Keratinocyte (primary cell): ENCODE measurements at regions not wholly inside any gene's neighbourhood (a gene's known extent, or its start where the extent isn't known, plus 50 kb on each side); places are given as distances from the start of the nearest gene placed in this dataset.

Experiments
- DNase-seq: peaks from one replicate; pipeline ENCODE4 v3.0.0-alpha.2; 2011; ENCODE audit warnings: low read depth, missing footprints, low spot score
- FAIRE-seq: peaks from 2 replicates; lab custom pipeline; 2011; peaks lifted over from hg19 to GRCh38; lab: Jason Lieb, UNC
- H2AFZ ChIP-seq: 2 replicates; pipeline ENCODE4 v1.6.0; 2012; ENCODE audit warnings: low read length, control low read depth, inconsistent platforms; ENCODE audit not compliant: control insufficient read depth
- H3K27ac ChIP-seq: 2 replicates; pipeline ENCODE4 v1.5.1; 2011; ENCODE audit warnings: low read length; ENCODE audit not compliant: control insufficient read depth, insufficient read depth
- H3K27me3 ChIP-seq: 3 replicates; pipeline ENCODE4 v1.6.0; 2011; ENCODE audit warnings: low read length; ENCODE audit not compliant: control insufficient read depth, insufficient read depth; ENCODE audit errors: extremely low read depth
- H3K36me3 ChIP-seq, 2 experiments: 2 replicates in 1 of 2; 3 replicates in 1 of 2; pipeline ENCODE4 v1.5.1; 2011; ENCODE audit warnings: low read length in 2 of 2, mild to moderate bottlenecking in 1 of 2; ENCODE audit not compliant: control insufficient read depth in 2 of 2, insufficient read depth in 2 of 2; ENCODE audit errors: extremely low read depth in 1 of 2
- H3K4me1 ChIP-seq: 3 replicates; pipeline ENCODE4 v1.5.1; 2011; ENCODE audit warnings: low read length; ENCODE audit not compliant: control insufficient read depth, insufficient read depth; ENCODE audit errors: extremely low read depth
- H3K4me2 ChIP-seq: 3 replicates; pipeline ENCODE4 v1.6.0; 2011; ENCODE audit warnings: low read depth, low read length; ENCODE audit not compliant: control insufficient read depth, insufficient read depth; ENCODE audit errors: extremely low read depth
- H3K4me3 ChIP-seq, 3 experiments: fragments of 200-600 bp in 1 of 3; sonication (generic) in 1 of 3; 2 replicates in 2 of 3; 3 replicates in 1 of 3; pipeline ENCODE4 v1.5.1; 2011 to 2016; ENCODE audit warnings: low read length in 3 of 3, mild to moderate bottlenecking in 3 of 3, control low read depth in 2 of 3, inconsistent platforms in 1 of 3, low read depth in 1 of 3, mixed read lengths in 1 of 3, mixed run types in 1 of 3, moderate library complexity in 1 of 3; ENCODE audit not compliant: control insufficient read depth in 2 of 3, insufficient read depth in 2 of 3; ENCODE audit errors: extremely low read depth in 1 of 3
- H3K79me2 ChIP-seq: 2 replicates; pipeline ENCODE4 v1.6.0; 2012; ENCODE audit warnings: low read length; ENCODE audit not compliant: control insufficient read depth, insufficient read depth
- H3K9ac ChIP-seq: 3 replicates; pipeline ENCODE4 v1.6.0; 2011; ENCODE audit warnings: low read length; ENCODE audit not compliant: control insufficient read depth, insufficient read depth; ENCODE audit errors: extremely low read depth
- H3K9me1 ChIP-seq: 3 replicates; pipeline ENCODE4 v1.6.0; 2011; ENCODE audit warnings: low read length; ENCODE audit not compliant: control insufficient read depth, insufficient read depth; ENCODE audit errors: extremely low read depth
- H3K9me3 ChIP-seq: 2 replicates; pipeline ENCODE4 v1.5.1; 2012; ENCODE audit warnings: low read depth, low read length; ENCODE audit not compliant: control insufficient read depth
- H4K20me1 ChIP-seq: 3 replicates; pipeline ENCODE4 v1.6.0; 2011; ENCODE audit warnings: low read length; ENCODE audit not compliant: control insufficient read depth, insufficient read depth; ENCODE audit errors: extremely low read depth
- EZH2 ChIP-seq: IDR thresholded peaks from one replicate; pipeline ENCODE4 v1.6.1; 2012; ENCODE audit warnings: inconsistent platforms, mild to moderate bottlenecking, low read length, moderate library complexity
- dilution Hi-C: fragments of 300-500 bp; cut with MboI; formaldehyde crosslinking; loops from one replicate; pipeline ENCODE4 v1.7.0; 2020; ENCODE audit warnings: low sequenced_read_pairs; ENCODE audit not compliant: extremely low pct_ligation_motif_present
- TF ChIP-seq, protein P1 (sequence below), 3 experiments: IDR thresholded peaks in 1 of 3; conservative IDR thresholded peaks in 1 of 3; optimal IDR thresholded peaks in 1 of 3; 2 replicates in 2 of 3; 3 replicates in 1 of 3; pipeline versions ENCODE3 to v1.5.1; 2011; ENCODE audit warnings: low read length in 3 of 3, mild to moderate bottlenecking in 3 of 3, moderate library complexity in 2 of 3, control low read depth in 1 of 3, inconsistent platforms in 1 of 3; ENCODE audit not compliant: insufficient read depth in 2 of 3; ENCODE audit errors: extremely low read depth in 1 of 3

- no peak for TF ChIP-seq EZH2
- Histone ChIP-seq H3K9me1 (no peaks in the 10 kb centered on the region), H3K27ac (no peak overlapping the region), H3K9ac (no peak overlapping the region), H3K27me3 (peaks cover 4% of the 10 kb centered on the region), H3K9me3 (no peaks in the 10 kb centered on the region), H3K79me2 (no peaks in the 10 kb centered on the region), H2AFZ (no peak overlapping the region), H3K4me3 (no peak overlapping the region), H3K4me2 (no peak overlapping the region), H4K20me1 (no peaks in the 10 kb centered on the region), H3K4me1 (no peaks in the 10 kb centered on the region), H3K36me3 (no peaks in the 10 kb centered on the region)
- FAIRE-seq, result peak; percentile 83
- peak; percentile 42 for DNase-seq
- dilution Hi-C loops, result no loop called here
Measured at GRCh38 chr3:124217542-124217941, 225.6 kb upstream of the ROPN1 start.

- DNase-seq, result no peak
- H4K20me1 ChIP-seq, result no peaks in the 10 kb centered on the region
Measured at GRCh38 chr3:124221422-124221821, 229.5 kb upstream of the ROPN1 start.

More at GRCh38 chr3:124221422-124221821, 229.5 kb upstream of the ROPN1 start:
- Histone ChIP-seq H3K9ac (no peak overlapping the region), H3K9me1 (no peaks in the 10 kb centered on the region), H2AFZ (no peak overlapping the region), H3K36me3 (no peaks in the 10 kb centered on the region), H3K4me2 (no peak overlapping the region), H3K79me2 (no peaks in the 10 kb centered on the region), H3K27ac (no peak overlapping the region), H3K9me3 (no peaks in the 10 kb centered on the region), H3K27me3 (peaks cover 4% of the 10 kb centered on the region), H3K4me1 (no peaks in the 10 kb centered on the region), H3K4me3 (no peak overlapping the region)
- TF ChIP-seq EZH2, result no peak
- TF ChIP-seq, protein P1, sequence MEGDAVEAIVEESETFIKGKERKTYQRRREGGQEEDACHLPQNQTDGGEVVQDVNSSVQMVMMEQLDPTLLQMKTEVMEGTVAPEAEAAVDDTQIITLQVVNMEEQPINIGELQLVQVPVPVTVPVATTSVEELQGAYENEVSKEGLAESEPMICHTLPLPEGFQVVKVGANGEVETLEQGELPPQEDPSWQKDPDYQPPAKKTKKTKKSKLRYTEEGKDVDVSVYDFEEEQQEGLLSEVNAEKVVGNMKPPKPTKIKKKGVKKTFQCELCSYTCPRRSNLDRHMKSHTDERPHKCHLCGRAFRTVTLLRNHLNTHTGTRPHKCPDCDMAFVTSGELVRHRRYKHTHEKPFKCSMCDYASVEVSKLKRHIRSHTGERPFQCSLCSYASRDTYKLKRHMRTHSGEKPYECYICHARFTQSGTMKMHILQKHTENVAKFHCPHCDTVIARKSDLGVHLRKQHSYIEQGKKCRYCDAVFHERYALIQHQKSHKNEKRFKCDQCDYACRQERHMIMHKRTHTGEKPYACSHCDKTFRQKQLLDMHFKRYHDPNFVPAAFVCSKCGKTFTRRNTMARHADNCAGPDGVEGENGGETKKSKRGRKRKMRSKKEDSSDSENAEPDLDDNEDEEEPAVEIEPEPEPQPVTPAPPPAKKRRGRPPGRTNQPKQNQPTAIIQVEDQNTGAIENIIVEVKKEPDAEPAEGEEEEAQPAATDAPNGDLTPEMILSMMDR (optimal IDR thresholded peaks at IDR 0.05 in 1 of 3, IDR thresholded peaks at IDR 0.05 in 1 of 3, conservative IDR thresholded peaks at IDR 0.05 in 1 of 3; ENCODE audit: extremely low read depth in 1 of 3, insufficient read depth in 2 of 3, low read length in 3 of 3), result no peak
- dilution Hi-C loops, result no loop called here
- no peak for FAIRE-seq
